HS-27A (cell line): ENCODE measurements at regions not wholly inside any gene's neighbourhood (a gene's known extent, or its start where the extent isn't known, plus 50 kb on each side); places are given as distances from the start of the nearest gene placed in this dataset.
"Not testable (repeated sequence)": the region's sequence is repeated elsewhere in the genome, so short reads cannot be mapped to it uniquely, and the experiment has no call there.

Experiments
- DNase-seq: peaks from one replicate; pipeline ENCODE4 v3.0.0-alpha.2; 2012; ENCODE audit warnings: low read depth, missing footprints

- no peak for DNase-seq
Measured at GRCh38 chr5:44942524-44943001, 133.8 kb downstream of the MRPS30 start.

GRCh38 chr5:44943647-44944046 is 134.9 kb downstream of the MRPS30 start:
- DNase-seq, result no peak

GRCh38 chr5:44945743-44946142 is 137.0 kb downstream of the MRPS30 start:
- no peak for DNase-seq

DNA sequence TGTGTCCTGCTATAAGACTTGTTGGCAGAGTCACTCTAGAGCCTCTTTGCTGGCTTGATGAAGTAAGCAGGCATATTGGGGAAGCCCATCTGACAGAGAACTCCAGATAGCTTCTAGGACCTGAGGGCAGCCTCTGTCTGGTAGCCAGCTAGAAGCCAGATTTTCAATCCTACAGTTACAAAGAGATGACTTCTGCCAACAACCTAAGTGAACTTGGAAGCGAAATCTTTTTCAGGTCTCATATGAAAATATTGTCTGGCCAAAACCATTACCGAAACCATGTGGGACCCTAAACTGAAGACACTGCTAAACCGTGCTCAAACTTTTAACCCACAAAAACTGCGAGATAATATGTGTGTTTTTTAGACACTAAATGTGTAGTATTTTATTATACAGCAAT is 140.9 kb downstream of the MRPS30 start:
- no peak for DNase-seq

GRCh38 chr5:44951371-44951770 is 142.6 kb downstream of the MRPS30 start:
- DNase-seq, result no peak

- peak; percentile 43 for DNase-seq
Measured at GRCh38 chr5:44952376-44952775, 143.6 kb downstream of the MRPS30 start.

GRCh38 chr5:44953078-44953477 is 144.3 kb downstream of the MRPS30 start:
- DNase-seq, result no peak

GRCh38 chr5:44958943-44959454 is 150.3 kb downstream of the MRPS30 start:
- DNase-seq, result not testable (repeated sequence)

DNA sequence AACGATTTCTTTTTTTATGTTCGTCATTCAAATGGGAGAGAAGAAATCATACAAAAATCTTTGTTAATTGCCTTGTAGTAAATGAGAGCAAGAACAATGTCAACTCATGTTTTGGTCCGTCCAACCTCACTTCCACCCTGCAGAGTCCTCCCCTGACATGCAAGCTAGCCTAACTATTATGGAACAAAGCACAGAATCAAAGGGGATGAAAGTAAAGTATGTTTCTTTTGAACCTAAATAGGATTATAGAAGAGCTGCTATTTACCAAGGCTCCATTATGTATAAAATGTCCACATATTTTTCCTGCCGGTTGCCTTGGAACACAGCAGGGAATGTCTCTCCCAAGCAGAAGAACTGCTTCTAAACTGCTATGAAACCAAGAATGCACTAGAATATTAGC is 161.1 kb downstream of the MRPS30 start:
- no peak for DNase-seq

DNA sequence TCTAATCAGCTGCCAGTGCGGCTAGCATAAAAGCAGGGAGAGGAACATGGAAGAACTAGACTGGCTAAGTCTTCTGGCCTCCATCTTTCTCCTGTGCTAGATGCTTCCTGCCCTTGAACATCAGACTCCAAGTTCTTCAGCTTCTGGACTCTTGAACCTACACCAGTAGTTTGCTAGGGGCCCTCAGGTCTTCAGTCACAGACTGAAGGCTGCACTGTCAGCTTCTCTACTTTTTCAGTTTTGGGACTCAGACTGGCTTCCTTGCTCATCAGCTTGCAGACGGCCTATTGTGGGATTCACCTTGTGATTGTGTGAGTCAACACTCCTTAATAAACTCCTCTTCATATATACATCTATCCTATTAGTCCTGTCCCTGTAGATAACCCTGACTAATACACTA is 162.2 kb downstream of the MRPS30 start:
- not testable (repeated sequence) for DNase-seq

GRCh38 chr5:44974813-44975212 is 166.1 kb downstream of the MRPS30 start:
- DNase-seq, result no peak

- no peak for DNase-seq
Measured at GRCh38 chr5:44981708-44982107, 173.0 kb downstream of the MRPS30 start.

DNA sequence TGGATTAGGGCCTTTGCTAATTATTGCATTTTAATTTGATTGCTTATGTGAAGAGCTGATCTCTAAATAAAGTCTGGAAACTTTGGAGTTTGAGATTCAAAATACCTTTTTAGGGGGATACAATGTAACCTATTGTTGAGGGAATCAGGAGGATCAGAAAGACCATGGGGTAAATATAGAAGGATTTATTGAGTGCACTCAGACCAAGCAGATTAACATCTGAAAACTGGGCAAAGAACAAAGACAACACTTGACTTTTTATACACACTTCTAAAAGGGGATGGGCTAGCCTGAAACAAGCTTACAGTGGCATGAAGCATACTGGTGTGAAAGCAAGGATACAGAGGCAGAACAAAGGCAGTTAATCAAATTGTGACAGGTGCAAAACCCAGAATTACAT is 174.3 kb downstream of the MRPS30 start:
- DNase-seq, result no peak

GRCh38 chr5:44987026-44987425 is 178.3 kb downstream of the MRPS30 start:
- DNase-seq, result peak; percentile 49

GRCh38 chr5:44991693-44992092 is 182.9 kb downstream of the MRPS30 start:
- DNase-seq, result no peak

DNA sequence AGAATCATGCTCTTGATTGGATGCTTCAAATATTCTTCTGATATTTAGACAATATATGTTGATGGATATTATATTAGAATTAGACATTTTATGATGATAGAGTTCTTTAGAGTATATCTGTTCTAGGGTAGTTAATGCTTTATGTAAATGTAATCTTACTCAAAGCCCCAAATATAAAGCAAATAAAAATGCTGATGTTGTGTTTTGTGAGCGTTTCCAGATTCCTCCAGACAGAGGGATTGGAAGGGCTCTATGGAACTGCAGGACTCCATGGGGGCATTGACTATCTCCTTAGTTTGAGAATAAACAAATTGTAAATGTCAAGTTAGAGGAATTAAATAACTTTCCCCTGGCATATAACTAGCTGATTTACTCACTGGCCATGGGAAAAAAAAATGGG is 184.5 kb downstream of the MRPS30 start:
- no peak for DNase-seq

- no peak for DNase-seq
Measured at GRCh38 chr5:44997506-44997905, 188.8 kb downstream of the MRPS30 start.

DNA sequence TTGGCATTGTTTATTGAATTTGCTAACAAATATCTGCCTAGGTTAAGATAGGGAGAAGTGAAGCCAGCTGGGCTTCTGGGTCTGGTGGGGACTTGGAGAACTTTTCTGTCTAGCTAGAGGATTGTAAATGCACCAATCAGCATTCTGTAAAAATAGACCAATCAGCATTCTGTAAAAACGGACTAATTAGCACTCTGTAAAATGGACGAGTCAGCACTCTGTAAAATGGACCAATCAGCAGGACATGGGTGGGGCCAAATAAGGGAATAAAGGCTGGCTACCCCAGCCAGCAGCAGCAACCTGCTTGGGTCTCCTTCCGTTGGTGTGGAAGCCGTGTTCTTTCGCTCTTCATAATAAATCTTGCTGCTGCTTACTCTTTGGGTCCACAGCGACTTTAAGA is 198.4 kb downstream of the MRPS30 start:
- DNase-seq, result not testable (repeated sequence)

- no peak for DNase-seq
Measured at GRCh38 chr5:45017568-45017967, 208.8 kb downstream of the MRPS30 start.

DNA sequence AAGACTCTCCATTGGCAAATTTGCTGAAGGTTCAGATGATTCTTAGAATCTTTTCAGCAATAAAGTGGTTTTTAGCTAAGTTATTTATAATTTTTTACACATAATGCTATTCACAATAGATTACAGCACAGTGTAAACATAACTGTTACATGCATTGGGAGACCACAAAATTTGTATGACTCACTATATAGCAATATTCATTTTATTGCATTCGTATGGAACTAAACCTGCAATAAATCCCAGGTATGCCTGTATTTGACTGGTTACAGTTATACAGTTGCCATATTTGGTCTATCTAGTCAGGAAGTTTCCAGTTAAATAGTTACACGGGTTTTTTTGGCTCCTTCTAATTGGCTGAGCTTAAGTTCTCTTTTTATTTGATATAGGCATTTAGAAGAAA is 220.8 kb downstream of the MRPS30 start:
- DNase-seq, result no peak

GRCh38 chr5:45035991-45036390 is 227.2 kb downstream of the MRPS30 start:
- DNase-seq, result no peak

DNA sequence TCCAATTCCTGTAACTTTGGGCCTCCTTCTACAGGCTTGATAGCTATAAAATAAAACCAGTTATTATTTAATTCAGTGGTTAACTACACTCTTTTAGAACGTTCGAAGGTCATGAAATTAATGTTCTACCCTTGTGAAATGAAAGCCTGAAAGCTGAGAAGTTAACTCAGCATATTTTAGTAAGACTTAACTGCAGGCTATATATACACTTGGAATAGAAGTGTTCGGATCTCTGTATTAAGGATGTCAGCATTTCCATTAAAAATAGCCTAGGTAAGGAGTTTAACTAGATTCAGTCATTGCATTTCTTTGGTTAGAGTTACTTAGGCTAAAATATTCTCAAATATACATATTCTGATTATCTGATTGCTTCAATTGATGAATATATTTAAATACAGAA is 229.2 kb downstream of the MRPS30 start:
- DNase-seq, result no peak

DNA sequence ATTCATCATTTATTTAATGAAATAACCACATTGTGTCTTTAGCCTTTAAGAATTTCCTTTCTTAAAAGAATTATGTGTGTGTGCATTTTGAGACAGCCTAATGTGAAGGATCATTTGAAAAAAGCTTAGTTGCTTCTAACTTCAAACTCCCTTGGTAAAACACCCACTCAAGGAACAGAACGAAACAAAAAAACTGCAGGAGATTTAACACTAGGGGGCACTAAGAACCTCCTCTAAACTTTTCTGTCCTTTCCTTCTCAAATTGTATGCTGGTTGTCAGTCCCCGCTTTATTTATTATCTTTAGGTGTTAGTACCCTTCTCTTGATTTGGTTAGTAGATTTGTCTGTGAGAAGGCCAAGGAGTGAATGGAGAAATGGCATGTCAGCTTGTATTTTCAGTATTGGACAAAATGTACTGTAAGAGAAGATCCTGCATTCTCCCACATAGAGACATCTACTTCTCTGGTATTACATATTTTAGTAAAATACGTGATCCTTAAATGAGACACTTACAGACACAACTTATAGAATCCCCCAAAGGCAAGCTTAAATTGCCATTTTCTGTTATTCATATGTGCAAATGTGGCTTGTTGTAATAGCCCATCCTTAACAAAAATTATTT is 229.7 kb downstream of the MRPS30 start:
- peak; percentile 27 for DNase-seq

- no peak for DNase-seq
Measured at GRCh38 chr5:45042283-45042682, 233.5 kb downstream of the MRPS30 start.
